ENCODE measurements at regions not wholly inside any gene's neighbourhood (a gene's known extent, or its start where the extent isn't known, plus 50 kb on each side); places are given as distances from the start of the nearest gene placed in this dataset.
A peak's percentile ranks its signal among the peaks of the same experiment; 100 is the strongest.

- no peak for TF ChIP-seq ZNF296 (CRISPR knock-in tag; conservative IDR thresholded peaks at IDR 0.05)
- TF ChIP-seq ZNF275 (CRISPR knock-in tag; IDR thresholded peaks at IDR 0.05; ENCODE audit: borderline replicate concordance): no peak
- TF ChIP-seq ZNF335 (CRISPR knock-in tag; IDR thresholded peaks at IDR 0.05): no peak
- TF ChIP-seq POLR2G (IDR thresholded peaks at IDR 0.05; ENCODE audit: low read depth, low read length): no peak
- TF ChIP-seq ZNF382 (CRISPR knock-in tag; IDR thresholded peaks at IDR 0.05; ENCODE audit: borderline replicate concordance): no peak
- no peak for TF ChIP-seq ZNF850 (CRISPR knock-in tag; conservative IDR thresholded peaks at IDR 0.05)
- no peak for TF ChIP-seq ZNF33A (CRISPR knock-in tag; IDR thresholded peaks at IDR 0.05; ENCODE audit: borderline replicate concordance)
- no peak for TF ChIP-seq RAD21 (CRISPR knock-in tag; IDR thresholded peaks at IDR 0.05)
- TF ChIP-seq HNF1B (CRISPR knock-in tag; IDR thresholded peaks at IDR 0.05): no peak
- TF ChIP-seq ZNF629 (CRISPR knock-in tag; conservative IDR thresholded peaks at IDR 0.05): no peak
- no peak for TF ChIP-seq ZNF251 (CRISPR knock-in tag; IDR thresholded peaks at IDR 0.05)
- TF ChIP-seq NR1H2 (CRISPR knock-in tag; IDR thresholded peaks at IDR 0.05; ENCODE audit: borderline replicate concordance, low read depth): no peak
- 0 out of 2 replicates have a peak, but pooled peaks have one; percentile 14 for TF ChIP-seq SOX5 (CRISPR knock-in tag; IDR thresholded peaks at IDR 0.05; ENCODE audit: borderline replicate concordance)
- no peak for TF ChIP-seq ZBTB33 (CRISPR knock-in tag; IDR thresholded peaks at IDR 0.05)
- TF ChIP-seq SKIL (CRISPR knock-in tag; IDR thresholded peaks at IDR 0.05; ENCODE audit: borderline replicate concordance): no peak
- TF ChIP-seq RXRA (CRISPR knock-in tag; IDR thresholded peaks at IDR 0.05): no peak
- peak in 1 of 2 experiments; percentile 17; a peak in 1 of 4 replicates for TF ChIP-seq EP300 (IDR thresholded peaks at IDR 0.05; ENCODE audit: low read depth in 2 of 2, low read length in 2 of 2)
- no peak for TF ChIP-seq EP300 (CRISPR knock-in tag; IDR thresholded peaks at IDR 0.05; ENCODE audit: borderline replicate concordance)
- TF ChIP-seq PBX3 (CRISPR knock-in tag; IDR thresholded peaks at IDR 0.05; ENCODE audit: borderline replicate concordance): no peak
Measured at GRCh38 chr1:8082945-8083344, 56.8 kb upstream of the ERRFI1 start (continued).
